H7 (cell line): ENCODE measurements at regions not wholly inside any gene's neighbourhood (a gene's known extent, or its start where the extent isn't known, plus 50 kb on each side); places are given as distances from the start of the nearest gene placed in this dataset.
"Not testable (repeated sequence)": the region's sequence is repeated elsewhere in the genome, so short reads cannot be mapped to it uniquely, and the experiment has no call there.

Experiments
- DNase-seq: peaks from one replicate; pipeline ENCODE4 v3.0.0; 2012
- H3K27me3 ChIP-seq: 2 replicates; pipeline ENCODE4 v1.6.0; 2011; ENCODE audit warnings: mild to moderate bottlenecking, low read length; ENCODE audit not compliant: control insufficient read depth, insufficient read depth
- H3K36me3 ChIP-seq: replicated peaks from 2 replicates; pipeline ENCODE4 v1.5.1; 2011; ENCODE audit warnings: low read length; ENCODE audit not compliant: control insufficient read depth, insufficient read depth
- H3K4me3 ChIP-seq: 2 replicates; pipeline ENCODE4 v1.5.1; 2011; ENCODE audit warnings: low read depth, mild to moderate bottlenecking, control low read depth, low read length, moderate library complexity; ENCODE audit not compliant: insufficient read depth

- no peak for DNase-seq
- Histone ChIP-seq H3K27me3 (no peaks in the 10 kb centered on the region), H3K36me3 (no peaks in the 10 kb centered on the region), H3K4me3 (no peak overlapping the region)
These were observed 101.1 kb upstream of the SCAF8 start for GRCh38 chr6:154632119-154632518.

DNA sequence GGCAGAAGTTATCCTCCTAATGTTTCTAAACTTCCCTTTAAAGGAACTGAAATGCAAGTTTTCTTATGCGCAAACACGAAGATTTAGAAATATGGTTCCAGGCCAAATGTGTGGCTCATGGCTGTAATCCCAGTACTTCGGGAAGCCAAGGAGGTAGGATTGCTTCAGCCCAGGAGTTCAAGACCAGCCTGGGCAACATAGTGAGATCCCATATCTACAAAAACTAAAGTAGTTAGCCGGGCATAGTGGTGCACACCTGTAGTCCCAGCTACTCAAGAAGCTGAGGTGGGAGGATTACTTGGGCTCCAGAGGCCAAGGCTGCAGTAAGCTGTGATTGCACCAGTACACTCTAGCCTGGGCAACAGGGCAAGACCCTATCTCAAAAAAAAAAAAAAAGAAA, 95.8 kb upstream of the SCAF8 start:
- Histone ChIP-seq H3K4me3 (no peak overlapping the region), H3K27me3 (no peaks in the 10 kb centered on the region), H3K36me3 (no peaks in the 10 kb centered on the region)
- DNase-seq, result no peak

- H3K27me3 ChIP-seq, result no peaks in the 10 kb centered on the region
- DNase-seq, result no peak
- no peak overlapping the region for H3K4me3 ChIP-seq
- H3K36me3 ChIP-seq, result no peaks in the 10 kb centered on the region
These were observed 94.8 kb upstream of the SCAF8 start for GRCh38 chr6:154638369-154638768.

GRCh38 chr6:154639196-154639595, 94.0 kb upstream of the SCAF8 start:
- not testable (repeated sequence) for DNase-seq, H3K4me3 ChIP-seq, H3K27me3 ChIP-seq, H3K36me3 ChIP-seq

- H3K4me3 ChIP-seq, result no peak overlapping the region
- H3K36me3 ChIP-seq, result no peaks in the 10 kb centered on the region
- no peak for DNase-seq
- H3K27me3 ChIP-seq, result no peaks in the 10 kb centered on the region
These were observed 84.9 kb upstream of the SCAF8 start for GRCh38 chr6:154648188-154648887.

GRCh38 chr6:154648888-154649205, 84.4 kb upstream of the SCAF8 start:
- Histone ChIP-seq H3K36me3 (no peaks in the 10 kb centered on the region), H3K4me3 (no peak overlapping the region), H3K27me3 (no peaks in the 10 kb centered on the region)
- no peak for DNase-seq

DNA sequence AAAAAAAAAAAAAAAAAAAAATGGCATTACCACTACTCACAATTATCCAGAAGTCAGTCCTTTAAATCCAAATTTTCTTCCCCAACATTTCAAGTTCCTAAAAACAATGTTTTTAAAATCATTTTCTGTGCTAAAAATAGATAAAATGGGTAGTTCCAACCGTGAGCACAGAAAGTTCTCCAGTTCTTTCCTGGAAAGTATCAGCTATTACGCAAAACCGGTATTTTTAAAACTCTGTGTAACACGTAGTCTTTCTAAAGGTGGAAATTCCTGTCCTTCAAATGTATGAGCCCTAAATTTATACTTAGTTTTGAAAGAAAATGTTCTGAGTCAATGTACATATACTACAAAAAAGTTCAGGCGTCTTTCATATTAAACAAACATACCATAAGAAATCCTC, 83.5 kb upstream of the SCAF8 start:
- DNase-seq, result no peak
- H3K4me3 ChIP-seq, result no peak overlapping the region

GRCh38 chr6:154650351-154650750, 82.9 kb upstream of the SCAF8 start:
- no peaks in the 10 kb centered on the region for H3K36me3 ChIP-seq
- no peak for DNase-seq
- no peaks in the 10 kb centered on the region for H3K27me3 ChIP-seq
- H3K4me3 ChIP-seq, result no peak overlapping the region

More for the DNA sequence above, 83.5 kb upstream of the SCAF8 start:
- H3K36me3 ChIP-seq, result no peaks in the 10 kb centered on the region
- no peaks in the 10 kb centered on the region for H3K27me3 ChIP-seq

DNA sequence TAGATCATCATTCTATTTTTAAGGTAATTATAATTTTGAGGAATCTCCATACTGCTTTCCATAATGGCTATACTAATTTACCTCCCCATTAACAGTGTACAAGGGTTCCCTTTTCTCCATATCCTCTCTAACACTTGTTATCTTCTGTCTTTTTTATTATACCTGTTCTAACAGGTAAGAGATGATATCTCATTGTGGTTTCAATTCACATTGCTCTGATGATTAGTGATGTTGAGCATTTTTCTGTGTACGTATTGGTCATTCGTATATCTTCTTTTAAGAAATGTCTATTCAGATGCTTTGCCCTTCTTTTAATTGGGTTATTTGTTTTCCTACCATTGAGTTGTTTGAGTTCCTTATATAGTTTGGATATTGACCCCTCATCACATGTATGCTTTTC, 81.6 kb upstream of the SCAF8 start:
- no peak for DNase-seq
- H3K4me3 ChIP-seq, result no peak overlapping the region
- no peaks in the 10 kb centered on the region for H3K36me3 ChIP-seq
- no peaks in the 10 kb centered on the region for H3K27me3 ChIP-seq

DNA sequence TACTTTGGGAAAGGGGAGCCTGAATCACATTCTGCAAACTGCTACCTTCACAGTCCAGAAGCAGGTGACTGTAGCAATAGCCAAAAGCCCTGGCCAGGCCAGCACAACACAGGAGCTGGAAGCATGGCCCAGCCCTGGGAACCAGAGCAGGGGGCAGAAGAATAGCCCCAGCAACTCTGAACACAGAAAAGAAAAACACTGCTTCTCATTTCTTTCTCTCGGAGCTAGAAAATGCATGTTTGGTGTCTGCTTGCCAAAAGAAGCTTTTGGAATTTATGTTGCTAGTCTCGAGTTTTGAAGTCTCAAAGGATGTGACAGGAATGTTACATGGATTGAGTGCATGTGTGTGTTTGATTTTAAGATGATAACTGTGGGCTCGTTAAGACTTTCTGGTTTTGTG, 79.8 kb upstream of the SCAF8 start:
- no peak for DNase-seq
- H3K4me3 ChIP-seq, result no peak overlapping the region

GRCh38 chr6:154653853-154654252, 79.4 kb upstream of the SCAF8 start:
- no peak for DNase-seq
- Histone ChIP-seq H3K4me3 (no peak overlapping the region), H3K27me3 (no peaks in the 10 kb centered on the region), H3K36me3 (no peaks in the 10 kb centered on the region)

More for the DNA sequence above, 79.8 kb upstream of the SCAF8 start:
- Histone ChIP-seq H3K27me3 (no peaks in the 10 kb centered on the region), H3K36me3 (no peaks in the 10 kb centered on the region)

DNA sequence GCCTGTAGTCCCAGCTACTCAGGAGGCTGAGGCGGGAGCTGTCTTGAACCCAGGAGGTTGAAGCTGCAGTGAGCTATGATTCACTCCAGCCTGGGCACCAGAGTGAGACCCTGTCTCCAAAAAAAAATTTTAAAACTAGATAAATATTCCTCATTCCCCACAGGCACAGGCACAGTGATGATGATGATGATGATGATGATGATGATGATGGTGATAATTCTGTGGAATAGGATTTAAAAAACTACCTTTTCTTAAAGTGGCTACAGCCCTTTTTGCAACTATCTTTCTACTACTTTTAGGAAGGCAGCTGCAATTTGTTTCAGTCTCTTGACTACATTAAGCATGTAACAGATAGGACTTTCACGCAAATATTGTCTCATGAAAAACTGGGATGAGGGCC, 76.6 kb upstream of the SCAF8 start:
- H3K36me3 ChIP-seq, result no peaks in the 10 kb centered on the region
- no peak overlapping the region for H3K4me3 ChIP-seq
- no peak for DNase-seq
- no peaks in the 10 kb centered on the region for H3K27me3 ChIP-seq

GRCh38 chr6:154661768-154662167, 71.4 kb upstream of the SCAF8 start:
- DNase-seq, result no peak
- Histone ChIP-seq H3K4me3 (no peak overlapping the region), H3K27me3 (no peaks in the 10 kb centered on the region), H3K36me3 (no peaks in the 10 kb centered on the region)

DNA sequence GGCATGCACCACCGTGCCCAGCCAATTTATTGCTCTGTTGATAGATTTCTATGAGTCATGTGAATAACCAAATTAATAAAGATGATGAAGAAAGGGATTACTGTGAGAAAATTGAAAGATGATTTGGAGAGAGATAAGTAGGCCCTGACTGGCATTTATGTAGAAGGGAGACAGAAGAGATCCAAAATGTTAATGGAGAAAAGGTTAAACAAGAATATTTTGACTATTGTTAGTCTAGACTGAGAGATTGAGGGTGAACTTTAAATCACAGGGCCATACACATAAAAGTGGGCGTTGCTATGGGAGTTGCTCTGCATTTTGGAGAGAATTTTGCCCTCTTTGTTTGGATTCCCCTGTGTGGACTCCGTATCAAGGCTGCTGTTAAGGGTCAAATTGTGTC, 68.9 kb upstream of the SCAF8 start:
- Histone ChIP-seq H3K36me3 (no peaks in the 10 kb centered on the region), H3K4me3 (no peak overlapping the region), H3K27me3 (no peaks in the 10 kb centered on the region)
- DNase-seq, result no peak

DNA sequence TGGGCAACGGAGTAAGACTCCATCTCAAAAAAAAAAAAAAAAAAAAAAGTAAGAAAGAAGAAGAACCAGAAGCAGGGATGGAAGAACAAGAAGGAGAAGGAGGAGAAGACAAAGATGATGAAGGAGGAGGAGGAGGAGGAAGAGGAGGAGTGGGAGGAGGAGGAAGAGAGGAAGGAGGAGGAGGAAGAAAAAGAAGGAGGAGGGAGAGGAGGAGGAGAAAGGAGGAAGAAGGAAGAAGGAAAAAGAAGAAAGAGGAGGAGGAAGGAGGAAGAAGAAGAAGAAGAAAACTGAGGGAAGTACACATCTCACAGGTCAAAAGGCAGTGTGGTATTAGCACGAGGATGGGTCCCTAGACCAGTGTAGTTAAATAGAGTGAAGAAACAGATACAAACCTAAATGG, 65.1 kb upstream of the SCAF8 start:
- DNase-seq, result no peak
- Histone ChIP-seq H3K36me3 (no peaks in the 10 kb centered on the region), H3K27me3 (no peaks in the 10 kb centered on the region), H3K4me3 (no peak overlapping the region)

GRCh38 chr6:154672086-154672485, 61.1 kb upstream of the SCAF8 start:
- H3K27me3 ChIP-seq, result no peaks in the 10 kb centered on the region
- H3K36me3 ChIP-seq, result no peaks in the 10 kb centered on the region
- DNase-seq, result no peak
- H3K4me3 ChIP-seq, result no peak overlapping the region
